SJSA1 (cell line): ENCODE measurements at regions not wholly inside any gene's neighbourhood (a gene's known extent, or its start where the extent isn't known, plus 50 kb on each side); places are given as distances from the start of the nearest gene placed in this dataset.

Experiments used
- DNase-seq, 2 experiments: peaks; one replicate each; pipeline ENCODE4 v3.0.0-alpha.2; 2015 to 2020; ENCODE audit warnings: low spot score in 2 of 2, low read depth in 1 of 2
- H3K27ac ChIP-seq: fragments of 250-450 bp; sonication (Bioruptor Pico); 2 replicates; pipeline ENCODE4 v1.5.1; 2020; ENCODE audit warnings: mild to moderate bottlenecking, moderate library complexity
- H3K27me3 ChIP-seq: fragments of 250-450 bp; sonication (Bioruptor Pico); replicated peaks from 2 replicates; pipeline ENCODE4 v1.5.1; 2020; ENCODE audit warnings: mild to moderate bottlenecking, moderate library complexity
- H3K36me3 ChIP-seq: fragments of 250-450 bp; sonication (Bioruptor Pico); 2 replicates; pipeline ENCODE4 v1.5.1; 2020; ENCODE audit warnings: mild to moderate bottlenecking
- H3K4me1 ChIP-seq: fragments of 250-450 bp; sonication (Bioruptor Pico); replicated peaks from 2 replicates; pipeline ENCODE4 v1.6.1; 2021; ENCODE audit warnings: mild to moderate bottlenecking
- H3K4me3 ChIP-seq: fragments of 250-450 bp; sonication (Bioruptor Pico); 2 replicates; pipeline ENCODE4 v1.5.1; 2020; ENCODE audit warnings: mild to moderate bottlenecking
- H3K9me3 ChIP-seq: fragments of 250-450 bp; sonication (Bioruptor Pico); replicated peaks from 2 replicates; pipeline ENCODE4 v1.5.1; 2020; ENCODE audit warnings: mild to moderate bottlenecking

GRCh38 chr17:77862890-77863813 is 95.4 kb upstream of the TNRC6C start:
- no peaks in the 10 kb centered on the region for H3K4me1 ChIP-seq
- no peak for DNase-seq
- H3K27ac ChIP-seq, result no peak overlapping the region

GRCh38 chr17:77863814-77864161 is 94.7 kb upstream of the TNRC6C start:
- no peak overlapping the region for H3K27ac ChIP-seq
- no peaks in the 10 kb centered on the region for H3K4me1 ChIP-seq
- H3K9me3 ChIP-seq, result peaks cover 3% of the 10 kb centered on the region; the same call in 1 of the 2 replicates
- DNase-seq, result no peak
- H3K27me3 ChIP-seq, result no peaks in the 10 kb centered on the region
- H3K4me3 ChIP-seq, result no peak overlapping the region
- no peaks in the 10 kb centered on the region for H3K36me3 ChIP-seq

More at GRCh38 chr17:77862890-77863813, 95.4 kb upstream of the TNRC6C start:
- Histone ChIP-seq H3K27me3 (no peaks in the 10 kb centered on the region), H3K4me3 (no peak overlapping the region), H3K36me3 (no peaks in the 10 kb centered on the region), H3K9me3 (peaks cover 3% of the 10 kb centered on the region; the same call in 1 of the 2 replicates)

- DNase-seq, result no peak
- no peak overlapping the region for H3K4me3 ChIP-seq
- no peaks in the 10 kb centered on the region for H3K36me3 ChIP-seq
- H3K9me3 ChIP-seq, result no peaks in the 10 kb centered on the region
- H3K27me3 ChIP-seq, result no peaks in the 10 kb centered on the region
- H3K27ac ChIP-seq, result no peak overlapping the region
- no peaks in the 10 kb centered on the region for H3K4me1 ChIP-seq
Observed at GRCh38 chr17:77864234-77865111, 94.0 kb upstream of the TNRC6C start.

- Histone ChIP-seq H3K4me3 (no peak overlapping the region), H3K9me3 (no peaks in the 10 kb centered on the region), H3K36me3 (no peaks in the 10 kb centered on the region), H3K4me1 (no peaks in the 10 kb centered on the region), H3K27me3 (no peaks in the 10 kb centered on the region), H3K27ac (no peak overlapping the region)
- DNase-seq, result no peak
Observed at GRCh38 chr17:77865112-77865611, 93.3 kb upstream of the TNRC6C start.

GRCh38 chr17:77865716-77866115 is 92.8 kb upstream of the TNRC6C start:
- Histone ChIP-seq H3K9me3 (no peaks in the 10 kb centered on the region), H3K27me3 (no peaks in the 10 kb centered on the region), H3K36me3 (no peaks in the 10 kb centered on the region), H3K4me3 (no peak overlapping the region), H3K27ac (no peak overlapping the region), H3K4me1 (no peaks in the 10 kb centered on the region)
- no peak for DNase-seq

GRCh38 chr17:77867308-77867781 is 91.2 kb upstream of the TNRC6C start:
- no peak overlapping the region for H3K27ac ChIP-seq
- H3K4me1 ChIP-seq, result no peaks in the 10 kb centered on the region
- H3K4me3 ChIP-seq, result no peak overlapping the region
- no peak for DNase-seq
- no peaks in the 10 kb centered on the region for H3K9me3 ChIP-seq
- 0 out of 2 replicates have a peak, but pooled peaks cover 1% of the 10 kb centered on the region for H3K27me3 ChIP-seq
- no peaks in the 10 kb centered on the region for H3K36me3 ChIP-seq

GRCh38 chr17:77867976-77868713 is 90.4 kb upstream of the TNRC6C start:
- Histone ChIP-seq H3K36me3 (no peaks in the 10 kb centered on the region), H3K9me3 (no peaks in the 10 kb centered on the region), H3K27ac (no peak overlapping the region), H3K4me3 (no peak overlapping the region), H3K27me3 (peaks cover 8% of the 10 kb centered on the region; the same call in 1 of the 2 replicates), H3K4me1 (no peaks in the 10 kb centered on the region)
- DNase-seq, result no peak

GRCh38 chr17:77869041-77869599 is 89.4 kb upstream of the TNRC6C start:
- DNase-seq, result no peak
- no peaks in the 10 kb centered on the region for H3K36me3 ChIP-seq
- H3K9me3 ChIP-seq, result no peaks in the 10 kb centered on the region
- H3K27ac ChIP-seq, result no peak overlapping the region
- no peak overlapping the region for H3K4me3 ChIP-seq
- no peaks in the 10 kb centered on the region for H3K4me1 ChIP-seq
- H3K27me3 ChIP-seq, result peaks cover 11% of the 10 kb centered on the region; the same call in 1 of the 2 replicates

- Histone ChIP-seq H3K9me3 (no peaks in the 10 kb centered on the region), H3K4me3 (no peak overlapping the region), H3K27ac (no peak overlapping the region), H3K36me3 (no peaks in the 10 kb centered on the region), H3K27me3 (peaks cover 11% of the 10 kb centered on the region; the same call in 1 of the 2 replicates), H3K4me1 (peaks cover 3% of the 10 kb centered on the region)
- DNase-seq, result no peak
Observed at GRCh38 chr17:77869665-77870132, 88.8 kb upstream of the TNRC6C start.

GRCh38 chr17:77872199-77872598 is 86.3 kb upstream of the TNRC6C start:
- H3K4me3 ChIP-seq, result no peak overlapping the region
- peaks cover 18% of the 10 kb centered on the region for H3K9me3 ChIP-seq
- no peak overlapping the region for H3K27ac ChIP-seq
- DNase-seq, result no peak
- peaks cover 11% of the 10 kb centered on the region; the same call in 1 of the 2 replicates for H3K27me3 ChIP-seq
- peaks cover 6% of the 10 kb centered on the region for H3K4me1 ChIP-seq
- no peaks in the 10 kb centered on the region for H3K36me3 ChIP-seq

- Histone ChIP-seq H3K27me3 (peaks cover 11% of the 10 kb centered on the region; the same call in 1 of the 2 replicates), H3K4me1 (peaks cover 6% of the 10 kb centered on the region), H3K27ac (no peak overlapping the region), H3K4me3 (no peak overlapping the region), H3K36me3 (no peaks in the 10 kb centered on the region), H3K9me3 (peaks cover 18% of the 10 kb centered on the region)
- no peak for DNase-seq
Observed at GRCh38 chr17:77872714-77873499, 85.6 kb upstream of the TNRC6C start.
